ENCODE measurements at regions not wholly inside any gene's neighbourhood (a gene's known extent, or its start where the extent isn't known, plus 50 kb on each side); places are given as distances from the start of the nearest gene placed in this dataset.

DNA sequence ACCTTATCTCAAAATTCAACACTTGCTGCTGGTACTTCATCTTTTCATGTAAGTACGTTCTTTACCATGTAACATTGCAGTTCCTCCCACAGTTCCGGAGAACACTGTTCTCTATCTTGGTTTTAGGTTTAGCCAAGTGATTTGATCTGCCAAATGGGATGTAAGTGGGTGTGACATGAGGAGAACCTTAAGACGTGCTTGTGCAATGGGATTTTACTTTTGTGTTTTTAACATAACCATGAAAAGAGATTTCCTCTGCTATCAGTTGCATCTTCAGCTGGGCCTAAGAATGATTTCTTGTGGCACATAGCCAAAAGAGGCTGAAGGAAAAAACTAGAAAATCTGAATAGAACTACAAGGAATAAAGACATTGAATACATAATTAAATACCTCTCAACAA is 894.5 kb upstream of the ALCAM start:
- TF ChIP-seq CTCF (IDR thresholded peaks at IDR 0.05) (no peak), POLR2AphosphoS5 (IDR thresholded peaks at IDR 0.05) (no peak), POLR2A (IDR thresholded peaks at IDR 0.05; ENCODE audit: low read depth) (no peak)
